Endometrium (tissue), 2 donors: ENCODE measurements at regions not wholly inside any gene's neighbourhood (a gene's known extent, or its start where the extent isn't known, plus 50 kb on each side); places are given as distances from the start of the nearest gene placed in this dataset.
"Not testable (repeated sequence)": the region's sequence is repeated elsewhere in the genome, so short reads cannot be mapped to it uniquely, and the experiment has no call there.

Experiments used
- FAIRE-seq: peaks from 2 replicates; lab custom pipeline; 2012; peaks lifted over from hg19 to GRCh38; lab: Jason Lieb, UNC
- donor health status: control.
- donor health status: control.

- FAIRE-seq = no peak
Measured at GRCh38 chr7:152502813-152503790, 67.3 kb upstream of the KMT2C start.

- FAIRE-seq = no peak
Measured at GRCh38 chr7:152501506-152501905, 65.7 kb upstream of the KMT2C start.

- FAIRE-seq = not testable (repeated sequence)
Measured at GRCh38 chr7:152499969-152500368, 64.2 kb upstream of the KMT2C start.

- no peak for FAIRE-seq
Measured at GRCh38 chr7:152495867-152496266, 60.1 kb upstream of the KMT2C start.

GRCh38 chr7:152492952-152493351 is 57.1 kb upstream of the KMT2C start:
- FAIRE-seq = no peak

GRCh38 chr7:152489044-152489443 is 53.2 kb upstream of the KMT2C start:
- FAIRE-seq = no peak

- FAIRE-seq = no peak
Measured at GRCh38 chr7:152486968-152487367, 51.2 kb upstream of the KMT2C start.

GRCh38 chr7:152485826-152486225 is 50.0 kb upstream of the KMT2C start:
- no peak for FAIRE-seq
